Urinary bladder (tissue), 3 donors: ENCODE measurements at regions not wholly inside any gene's neighbourhood (a gene's known extent, or its start where the extent isn't known, plus 50 kb on each side); places are given as distances from the start of the nearest gene placed in this dataset.
"Not testable (repeated sequence)": the region's sequence is repeated elsewhere in the genome, so short reads cannot be mapped to it uniquely, and the experiment has no call there.

Experiments
- DNase-seq: peaks from one replicate; pipeline ENCODE4 v3.0.0-alpha.2; 2015; ENCODE audit errors: extremely low spot score
- H3K27ac ChIP-seq: one replicate; pipeline ENCODE4 v1.5.1; 2013; ENCODE audit warnings: low read depth, mild to moderate bottlenecking, moderate library complexity
- H3K36me3 ChIP-seq: one replicate; pipeline ENCODE4 v1.6.1; 2013; ENCODE audit warnings: mild to moderate bottlenecking, moderate library complexity; ENCODE audit not compliant: insufficient read depth
- H3K4me1 ChIP-seq: one replicate; pipeline ENCODE4 v1.6.1; 2013; ENCODE audit warnings: mild to moderate bottlenecking, moderate library complexity; ENCODE audit not compliant: insufficient read depth
- H3K4me3 ChIP-seq: one replicate; pipeline ENCODE4 v1.5.1; 2013; ENCODE audit warnings: low read depth, low read length
- WGBS: extraction: QIAGEN DNeasy Blood & Tissue Kit; methylation state at CpG from one replicate; pipeline ENCODE4 v1.1.7; 2013; 5-methylcytosine and 5-hydroxymethylcytosine counted together
- donor health status: healthy with polysubstance abuse.
- donor health status: healthy.

- 63% methylated on average over 2 of the region's 2 CpGs for WGBS
- DNase-seq: no peak
- H3K4me3 ChIP-seq: no peak overlapping the region
- H3K36me3 ChIP-seq: no peaks in the 10 kb centered on the region
- H3K4me1 ChIP-seq: no peaks in the 10 kb centered on the region
- H3K27ac ChIP-seq: no peak overlapping the region
These were observed 80.7 kb downstream of the TFAP2B start for GRCh38 chr6:50899306-50899870.

GRCh38 chr6:50902260-50902659 is 83.6 kb downstream of the TFAP2B start:
- no peak overlapping the region for H3K27ac ChIP-seq
- no peaks in the 10 kb centered on the region for H3K4me1 ChIP-seq
- DNase-seq: no peak
- H3K36me3 ChIP-seq: no peaks in the 10 kb centered on the region
- H3K4me3 ChIP-seq: no peak overlapping the region

GRCh38 chr6:50905297-50905696 is 86.6 kb downstream of the TFAP2B start:
- H3K27ac ChIP-seq: no peak overlapping the region
- no peaks in the 10 kb centered on the region for H3K36me3 ChIP-seq
- no peak overlapping the region for H3K4me3 ChIP-seq
- WGBS: 59% methylated on average over 5 of the region's 5 CpGs
- no peaks in the 10 kb centered on the region for H3K4me1 ChIP-seq
- no peak for DNase-seq

- Histone ChIP-seq H3K4me3 (no peak overlapping the region), H3K27ac (no peak overlapping the region), H3K36me3 (no peaks in the 10 kb centered on the region), H3K4me1 (no peaks in the 10 kb centered on the region)
- DNase-seq: no peak
These were observed 88.9 kb downstream of the TFAP2B start for GRCh38 chr6:50907565-50907964.

GRCh38 chr6:50913105-50913770 is 94.6 kb downstream of the TFAP2B start:
- WGBS: 95% methylated on average over 20 of the region's 20 CpGs
- H3K36me3 ChIP-seq: no peaks in the 10 kb centered on the region
- H3K4me1 ChIP-seq: no peaks in the 10 kb centered on the region
- DNase-seq: no peak
- no peak overlapping the region for H3K27ac ChIP-seq
- no peak overlapping the region for H3K4me3 ChIP-seq

GRCh38 chr6:50921378-50921777 is 102.7 kb downstream of the TFAP2B start:
- H3K4me1 ChIP-seq, DNase-seq, H3K36me3 ChIP-seq, H3K27ac ChIP-seq, H3K4me3 ChIP-seq: not testable (repeated sequence)
- 92% methylated on average over 7 of the region's 7 CpGs for WGBS

GRCh38 chr6:50921968-50922367 is 103.3 kb downstream of the TFAP2B start:
- no peak for DNase-seq
- no peak overlapping the region for H3K27ac ChIP-seq
- no peaks in the 10 kb centered on the region for H3K36me3 ChIP-seq
- WGBS: 94% methylated on average over 4 of the region's 4 CpGs
- H3K4me3 ChIP-seq: no peak overlapping the region
- no peaks in the 10 kb centered on the region for H3K4me1 ChIP-seq

- WGBS: 0% methylated on average over 1 of the region's 1 CpG
- H3K36me3 ChIP-seq: no peaks in the 10 kb centered on the region
- DNase-seq: no peak
- no peak overlapping the region for H3K4me3 ChIP-seq
- H3K4me1 ChIP-seq: no peaks in the 10 kb centered on the region
- no peak overlapping the region for H3K27ac ChIP-seq
These were observed 104.2 kb downstream of the TFAP2B start for GRCh38 chr6:50922579-50923525.

GRCh38 chr6:50924758-50925157 is 106.1 kb downstream of the TFAP2B start:
- Histone ChIP-seq H3K4me1 (no peaks in the 10 kb centered on the region), H3K36me3 (no peaks in the 10 kb centered on the region), H3K27ac (no peak overlapping the region), H3K4me3 (no peak overlapping the region)
- DNase-seq: no peak
- WGBS: 26% methylated on average over 3 of the region's 3 CpGs

- no peak overlapping the region for H3K4me3 ChIP-seq
- no peak for DNase-seq
- no peak overlapping the region for H3K27ac ChIP-seq
- H3K4me1 ChIP-seq: no peaks in the 10 kb centered on the region
- no peaks in the 10 kb centered on the region for H3K36me3 ChIP-seq
These were observed 106.9 kb downstream of the TFAP2B start for GRCh38 chr6:50925548-50925947.

- DNase-seq: no peak
- no peaks in the 10 kb centered on the region for H3K36me3 ChIP-seq
- no peaks in the 10 kb centered on the region for H3K4me1 ChIP-seq
- WGBS: 58% methylated on average over 2 of the region's 2 CpGs
- no peak overlapping the region for H3K4me3 ChIP-seq
- no peak overlapping the region for H3K27ac ChIP-seq
These were observed 107.3 kb downstream of the TFAP2B start for GRCh38 chr6:50925981-50926380.

- Histone ChIP-seq H3K27ac (no peak overlapping the region), H3K4me3 (no peak overlapping the region), H3K36me3 (no peaks in the 10 kb centered on the region), H3K4me1 (no peaks in the 10 kb centered on the region)
- WGBS: 78% methylated on average over 3 of the region's 3 CpGs
- DNase-seq: no peak
These were observed 109.1 kb downstream of the TFAP2B start for GRCh38 chr6:50927800-50928199.

- H3K4me3 ChIP-seq: no peak overlapping the region
- WGBS: 62% methylated on average over 3 of the region's 3 CpGs
- no peaks in the 10 kb centered on the region for H3K4me1 ChIP-seq
- DNase-seq: no peak
- H3K36me3 ChIP-seq: no peaks in the 10 kb centered on the region
- no peak overlapping the region for H3K27ac ChIP-seq
These were observed 110.7 kb downstream of the TFAP2B start for GRCh38 chr6:50929323-50929722.

GRCh38 chr6:50935442-50935841 is 116.8 kb downstream of the TFAP2B start:
- Histone ChIP-seq H3K4me1 (no peaks in the 10 kb centered on the region), H3K27ac (no peak overlapping the region), H3K36me3 (no peaks in the 10 kb centered on the region), H3K4me3 (no peak overlapping the region)
- DNase-seq: no peak
